ENCODE measurements at regions not wholly inside any gene's neighbourhood (a gene's known extent, or its start where the extent isn't known, plus 50 kb on each side); places are given as distances from the start of the nearest gene placed in this dataset.
"Not testable (repeated sequence)": the region's sequence is repeated elsewhere in the genome, so short reads cannot be mapped to it uniquely, and the experiment has no call there.

DNA sequence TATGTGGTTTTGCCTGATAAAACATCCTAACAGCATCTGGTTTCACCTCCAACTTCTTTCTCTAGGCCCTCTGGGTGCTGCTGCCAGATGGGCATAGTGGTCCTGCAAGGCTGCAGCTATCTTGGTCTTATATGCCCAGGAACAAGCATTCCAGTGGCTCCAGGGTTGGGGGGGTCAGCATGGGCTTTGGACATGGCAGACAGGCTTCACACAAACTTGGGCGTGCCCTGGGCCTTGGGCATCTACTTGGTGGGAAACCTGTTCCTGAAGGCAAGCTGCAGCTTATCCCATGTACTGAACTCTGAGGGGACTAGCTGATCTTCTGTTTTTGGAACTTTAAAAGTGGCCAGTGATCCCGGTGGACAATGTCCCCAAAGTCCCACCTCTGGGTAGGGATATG lies 54.9 kb upstream of the ZNF678 start:
- Histone ChIP-seq H3K36me3 (no peaks in the 10 kb centered on the region), H3K27me3 (replicated peaks in 1 of 7) (peaks cover 0 to 10% (median 0%) of the 10 kb centered on the region in 7 donors), H3K4me1 (no peaks in the 10 kb centered on the region), H3K9me3 (no peaks in the 10 kb centered on the region), H3K4me3 (no peak overlapping the region), H3K27ac (no peak overlapping the region)
- 82 to 96% (median 86%) methylated on average over 2 of the region's 2 CpGs for WGBS, 5 donors
- intact Hi-C loops (cut with DNase I; ENCODE audit: low total_unique reads) = no loop called here
- no peak for DNase-seq
- TF ChIP-seq, protein P1, sequence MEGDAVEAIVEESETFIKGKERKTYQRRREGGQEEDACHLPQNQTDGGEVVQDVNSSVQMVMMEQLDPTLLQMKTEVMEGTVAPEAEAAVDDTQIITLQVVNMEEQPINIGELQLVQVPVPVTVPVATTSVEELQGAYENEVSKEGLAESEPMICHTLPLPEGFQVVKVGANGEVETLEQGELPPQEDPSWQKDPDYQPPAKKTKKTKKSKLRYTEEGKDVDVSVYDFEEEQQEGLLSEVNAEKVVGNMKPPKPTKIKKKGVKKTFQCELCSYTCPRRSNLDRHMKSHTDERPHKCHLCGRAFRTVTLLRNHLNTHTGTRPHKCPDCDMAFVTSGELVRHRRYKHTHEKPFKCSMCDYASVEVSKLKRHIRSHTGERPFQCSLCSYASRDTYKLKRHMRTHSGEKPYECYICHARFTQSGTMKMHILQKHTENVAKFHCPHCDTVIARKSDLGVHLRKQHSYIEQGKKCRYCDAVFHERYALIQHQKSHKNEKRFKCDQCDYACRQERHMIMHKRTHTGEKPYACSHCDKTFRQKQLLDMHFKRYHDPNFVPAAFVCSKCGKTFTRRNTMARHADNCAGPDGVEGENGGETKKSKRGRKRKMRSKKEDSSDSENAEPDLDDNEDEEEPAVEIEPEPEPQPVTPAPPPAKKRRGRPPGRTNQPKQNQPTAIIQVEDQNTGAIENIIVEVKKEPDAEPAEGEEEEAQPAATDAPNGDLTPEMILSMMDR (IDR thresholded peaks at IDR 0.05 in 8 of 11, conservative IDR thresholded peaks at IDR 0.05 in 3 of 11) = no peak
- no peak for TF ChIP-seq POLR2AphosphoS5 (IDR thresholded peaks at IDR 0.05)
- no peak for TF ChIP-seq POLR2A (IDR thresholded peaks at IDR 0.05)

DNA sequence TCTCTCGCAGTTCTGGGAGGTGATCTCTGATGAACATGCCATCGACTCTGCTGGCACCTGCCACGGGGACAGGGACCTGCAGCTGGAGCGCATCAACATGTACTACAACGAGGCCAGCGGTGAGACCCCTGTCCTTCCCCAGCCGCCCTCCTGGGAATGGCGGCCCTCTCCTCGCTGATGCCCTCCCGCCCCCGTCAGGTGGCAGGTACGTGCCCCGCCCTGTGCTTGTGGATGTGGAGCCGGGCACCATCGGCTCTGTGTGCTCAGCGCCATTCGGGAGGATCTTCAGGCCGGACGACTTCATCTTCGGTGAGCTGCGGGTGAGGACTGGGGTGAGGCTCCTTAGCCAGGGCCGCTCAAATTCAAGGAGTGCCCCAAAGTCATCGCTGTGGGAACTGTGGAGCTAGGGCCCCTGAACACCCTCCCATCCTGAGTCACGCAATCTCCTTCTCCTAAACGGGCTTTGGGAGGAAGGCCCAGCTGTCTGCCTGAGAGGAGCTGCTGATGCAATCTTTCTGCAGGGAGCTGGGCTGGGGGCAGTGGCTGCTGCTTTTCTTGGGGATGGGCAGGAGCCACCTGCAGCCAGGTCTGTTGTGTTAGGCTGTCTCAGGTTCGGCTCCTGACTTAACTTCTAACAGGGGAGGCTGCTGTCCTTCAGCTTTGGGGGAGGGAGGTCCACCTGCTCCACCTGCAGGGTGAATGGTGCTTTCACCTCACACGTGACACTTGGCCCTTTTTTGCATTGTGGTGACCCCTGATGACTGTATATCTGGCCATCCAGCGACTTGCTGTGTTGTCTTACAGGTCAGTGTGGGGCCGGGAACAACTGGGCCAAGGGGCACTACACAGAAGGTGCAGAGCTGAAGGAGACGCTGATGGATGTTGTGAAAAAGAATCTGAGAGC lies 56.6 kb upstream of the ZNF678 start:
- H3K27ac ChIP-seq; H3K4me1 ChIP-seq; H3K9me3 ChIP-seq; H3K36me3 ChIP-seq; intact Hi-C loops (cut with DNase I; ENCODE audit: low total_unique reads); H3K27me3 ChIP-seq (replicated peaks in 1 of 7); H3K4me3 ChIP-seq; DNase-seq: not testable (repeated sequence)
- 88 to 96% (median 95%) methylated on average over 6 to 13 of the region's 30 CpGs; no CpG with 5 or more reads in 2 of the 5 donors for WGBS, 5 donors

GRCh38 chr1:227496045-227496444 lies 67.3 kb upstream of the ZNF678 start:
- H3K9me3 ChIP-seq; intact Hi-C loops (cut with DNase I; ENCODE audit: low total_unique reads); H3K27ac ChIP-seq; DNase-seq; H3K36me3 ChIP-seq; H3K4me3 ChIP-seq; H3K27me3 ChIP-seq (replicated peaks in 1 of 7); H3K4me1 ChIP-seq: not testable (repeated sequence)
- WGBS, 5 donors = 60 to 94% (median 75%) methylated on average over 1 to 2 of the region's 5 CpGs

- H3K27me3 ChIP-seq (replicated peaks in 1 of 7); intact Hi-C loops (cut with DNase I; ENCODE audit: low total_unique reads); H3K4me3 ChIP-seq; DNase-seq; H3K4me1 ChIP-seq; H3K36me3 ChIP-seq; H3K27ac ChIP-seq; H3K9me3 ChIP-seq: not testable (repeated sequence)
- 50 to 69% (median 67%) methylated on average over 2 of the region's 14 CpGs for WGBS, 5 donors
Observed at GRCh38 chr1:227493863-227494551, 69.3 kb upstream of the ZNF678 start.

- Histone ChIP-seq H3K4me3 (no peak overlapping the region), H3K9me3 (peaks cover 0 to 10% (median 2%) of the 10 kb centered on the region in 8 donors), H3K27me3 (replicated peaks in 1 of 7) (no peaks in the 10 kb centered on the region), H3K27ac (no peak overlapping the region), H3K36me3 (no peaks in the 10 kb centered on the region), H3K4me1 (no peaks in the 10 kb centered on the region)
- WGBS, 5 donors = 71 to 86% (median 84%) methylated on average over 5 of the region's 5 CpGs
- no peak for DNase-seq
- TF ChIP-seq POLR2AphosphoS5 (IDR thresholded peaks at IDR 0.05) (no peak), POLR2A (IDR thresholded peaks at IDR 0.05) (no peak)
- TF ChIP-seq, protein P1 (IDR thresholded peaks at IDR 0.05 in 8 of 11, conservative IDR thresholded peaks at IDR 0.05 in 3 of 11) = no peak
- intact Hi-C loops (cut with DNase I; ENCODE audit: low total_unique reads) = no loop called here
Observed at GRCh38 chr1:227490478-227490877, 72.9 kb upstream of the ZNF678 start.
